ENCODE measurements at regions not wholly inside any gene's neighbourhood (a gene's known extent, or its start where the extent isn't known, plus 50 kb on each side); places are given as distances from the start of the nearest gene placed in this dataset.

GRCh38 chr10:123422261-123422660 is 243.9 kb upstream of the GPR26 start:
- no peak overlapping the region for H2AK5ac ChIP-seq (ENCODE audit: low read length, severe bottlenecking)
- peaks cover 0 to 8% of the 10 kb centered on the region in 2 experiments for H3K27me3 ChIP-seq (ENCODE audit: control insufficient read depth in 1 of 2, insufficient read depth in 1 of 2, low read length in 2 of 2)
- H3K9me3 ChIP-seq (ENCODE audit: control insufficient read depth, low read length) = no peaks in the 10 kb centered on the region
- H3K18ac ChIP-seq (ENCODE audit: low read depth in 1 of 2, low read length in 2 of 2) = no peak overlapping the region
- no peak overlapping the region for H4K8ac ChIP-seq (ENCODE audit: low read length)
- DNase-seq = no peak
- no peak overlapping the region for H2BK5ac ChIP-seq (ENCODE audit: low read depth, low read length, poor library complexity, severe bottlenecking)
- no peak overlapping the region for H3K23ac ChIP-seq (ENCODE audit: low read length in 2 of 2)
- H2AFZ ChIP-seq (ENCODE audit: low read depth, low read length) = no peak overlapping the region
- 71% methylated on average over 5 of the region's 5 CpGs for WGBS
- H3K27ac ChIP-seq (ENCODE audit: low read length, poor library complexity, severe bottlenecking) = no peak overlapping the region
- no peak overlapping the region for H2BK120ac ChIP-seq (ENCODE audit: low read depth, low read length)
- no peak overlapping the region for H2BK12ac ChIP-seq (ENCODE audit: low read length in 2 of 2)
- no peaks in the 10 kb centered on the region for H3K36me3 ChIP-seq (ENCODE audit: control insufficient read depth in 1 of 2, insufficient read depth in 2 of 2, low read depth in 1 of 2, low read length in 2 of 2)
- no peak overlapping the region for H3K4me2 ChIP-seq (ENCODE audit: low read length, poor library complexity, severe bottlenecking)
- no peak overlapping the region for H4K91ac ChIP-seq (ENCODE audit: low read length)
- H3K4me1 ChIP-seq (ENCODE audit: control insufficient read depth, insufficient read depth, low read depth, low read length) = no peaks in the 10 kb centered on the region
- no peak overlapping the region for H3K4me3 ChIP-seq (ENCODE audit: insufficient read depth in 1 of 2, low read depth in 1 of 2, low read length in 2 of 2)
- no peak overlapping the region for H3K14ac ChIP-seq (ENCODE audit: low read length in 2 of 2)
- H3K79me1 ChIP-seq (replicated peaks; ENCODE audit: low read length, poor library complexity, severe bottlenecking) = no peaks in the 10 kb centered on the region
- H3K9ac ChIP-seq (ENCODE audit: low read length) = no peak overlapping the region
- H2BK15ac ChIP-seq (ENCODE audit: low read depth, poor library complexity, severe bottlenecking) = no peak overlapping the region
- no peak overlapping the region for H3K4ac ChIP-seq (ENCODE audit: low read depth in 1 of 2, low read length in 2 of 2)

GRCh38 chr10:123424537-123424936 is 241.6 kb upstream of the GPR26 start:
- H3K9ac ChIP-seq (ENCODE audit: low read length) = no peak overlapping the region

GRCh38 chr10:123425680-123426079 is 240.5 kb upstream of the GPR26 start:
- no peak overlapping the region for H3K23ac ChIP-seq (ENCODE audit: low read length in 2 of 2)
- DNase-seq = no peak
- H3K79me1 ChIP-seq (replicated peaks; ENCODE audit: low read length, poor library complexity, severe bottlenecking) = no peaks in the 10 kb centered on the region
- H2BK15ac ChIP-seq (ENCODE audit: low read depth, poor library complexity, severe bottlenecking) = no peak overlapping the region
- H3K27ac ChIP-seq (ENCODE audit: low read length, poor library complexity, severe bottlenecking) = no peak overlapping the region
- H3K27me3 ChIP-seq (ENCODE audit: control insufficient read depth in 1 of 2, insufficient read depth in 1 of 2, low read length in 2 of 2) = peaks cover 0 to 33% of the 10 kb centered on the region in 2 experiments
- H3K9ac ChIP-seq (ENCODE audit: low read length) = no peak overlapping the region
- no peak overlapping the region for H2BK12ac ChIP-seq (ENCODE audit: low read length in 2 of 2)
- 82% methylated on average over 3 of the region's 6 CpGs for WGBS
- no peak overlapping the region for H2BK120ac ChIP-seq (ENCODE audit: low read depth, low read length)
- no peaks in the 10 kb centered on the region for H3K9me3 ChIP-seq (ENCODE audit: control insufficient read depth, low read length)
- no peak overlapping the region for H4K8ac ChIP-seq (ENCODE audit: low read length)
- no peak overlapping the region for H3K14ac ChIP-seq (ENCODE audit: low read length in 2 of 2)
- H2AK5ac ChIP-seq (ENCODE audit: low read length, severe bottlenecking) = no peak overlapping the region
- no peak overlapping the region for H3K18ac ChIP-seq (ENCODE audit: low read depth in 1 of 2, low read length in 2 of 2)
- no peak overlapping the region for H4K91ac ChIP-seq (ENCODE audit: low read length)
- H3K4me3 ChIP-seq (ENCODE audit: insufficient read depth in 1 of 2, low read depth in 1 of 2, low read length in 2 of 2) = no peak overlapping the region
- H2BK5ac ChIP-seq (ENCODE audit: low read depth, low read length, poor library complexity, severe bottlenecking) = no peak overlapping the region
- no peak overlapping the region for H3K4me2 ChIP-seq (ENCODE audit: low read length, poor library complexity, severe bottlenecking)
- no peaks in the 10 kb centered on the region for H3K36me3 ChIP-seq (ENCODE audit: control insufficient read depth in 1 of 2, insufficient read depth in 2 of 2, low read depth in 1 of 2, low read length in 2 of 2)
- no peaks in the 10 kb centered on the region for H3K4me1 ChIP-seq (ENCODE audit: control insufficient read depth, insufficient read depth, low read depth, low read length)
- no peak overlapping the region for H2AFZ ChIP-seq (ENCODE audit: low read depth, low read length)
- H3K4ac ChIP-seq (ENCODE audit: low read depth in 1 of 2, low read length in 2 of 2) = no peak overlapping the region

More at GRCh38 chr10:123424537-123424936, 241.6 kb upstream of the GPR26 start:
- Histone ChIP-seq H2BK5ac (ENCODE audit: low read depth, low read length, poor library complexity, severe bottlenecking) (no peak overlapping the region), H3K79me1 (replicated peaks; ENCODE audit: low read length, poor library complexity, severe bottlenecking) (no peaks in the 10 kb centered on the region), H3K18ac (ENCODE audit: low read depth in 1 of 2, low read length in 2 of 2) (no peak overlapping the region), H4K91ac (ENCODE audit: low read length) (no peak overlapping the region), H3K9me3 (ENCODE audit: control insufficient read depth, low read length) (no peaks in the 10 kb centered on the region), H3K27ac (ENCODE audit: low read length, poor library complexity, severe bottlenecking) (no peak overlapping the region), H3K36me3 (ENCODE audit: control insufficient read depth in 1 of 2, insufficient read depth in 2 of 2, low read depth in 1 of 2, low read length in 2 of 2) (no peaks in the 10 kb centered on the region), H2BK12ac (ENCODE audit: low read length in 2 of 2) (no peak overlapping the region), H3K4me1 (ENCODE audit: control insufficient read depth, insufficient read depth, low read depth, low read length) (no peaks in the 10 kb centered on the region), H4K8ac (ENCODE audit: low read length) (no peak overlapping the region), H2AK5ac (ENCODE audit: low read length, severe bottlenecking) (no peak overlapping the region), H2AFZ (ENCODE audit: low read depth, low read length) (no peak overlapping the region), H3K4me3 (ENCODE audit: insufficient read depth in 1 of 2, low read depth in 1 of 2, low read length in 2 of 2) (no peak overlapping the region), H2BK15ac (ENCODE audit: low read depth, poor library complexity, severe bottlenecking) (no peak overlapping the region), H2BK120ac (ENCODE audit: low read depth, low read length) (no peak overlapping the region), H3K27me3 (ENCODE audit: control insufficient read depth in 1 of 2, insufficient read depth in 1 of 2, low read length in 2 of 2) (peaks cover 0 to 30% of the 10 kb centered on the region in 2 experiments), H3K14ac (ENCODE audit: low read length in 2 of 2) (no peak overlapping the region), H3K4me2 (ENCODE audit: low read length, poor library complexity, severe bottlenecking) (no peak overlapping the region), H3K4ac (ENCODE audit: low read depth in 1 of 2, low read length in 2 of 2) (no peak overlapping the region), H3K23ac (ENCODE audit: low read length in 2 of 2) (no peak overlapping the region)
- 59% methylated on average over 2 of the region's 6 CpGs for WGBS
- no peak for DNase-seq

GRCh38 chr10:123427165-123427786 is 238.9 kb upstream of the GPR26 start:
- Histone ChIP-seq H2BK15ac (ENCODE audit: low read depth, poor library complexity, severe bottlenecking) (no peak overlapping the region), H3K4me1 (ENCODE audit: control insufficient read depth, insufficient read depth, low read depth, low read length) (no peaks in the 10 kb centered on the region), H2BK120ac (ENCODE audit: low read depth, low read length) (no peak overlapping the region), H2BK12ac (ENCODE audit: low read length in 2 of 2) (no peak overlapping the region), H3K9me3 (ENCODE audit: control insufficient read depth, low read length) (no peaks in the 10 kb centered on the region), H3K23ac (ENCODE audit: low read length in 2 of 2) (no peak overlapping the region), H2AFZ (ENCODE audit: low read depth, low read length) (no peak overlapping the region), H3K4me3 (ENCODE audit: insufficient read depth in 1 of 2, low read depth in 1 of 2, low read length in 2 of 2) (no peak overlapping the region), H3K79me1 (replicated peaks; ENCODE audit: low read length, poor library complexity, severe bottlenecking) (no peaks in the 10 kb centered on the region), H2BK5ac (ENCODE audit: low read depth, low read length, poor library complexity, severe bottlenecking) (no peak overlapping the region), H3K18ac (ENCODE audit: low read depth in 1 of 2, low read length in 2 of 2) (no peak overlapping the region), H4K91ac (ENCODE audit: low read length) (no peak overlapping the region), H3K4me2 (ENCODE audit: low read length, poor library complexity, severe bottlenecking) (no peak overlapping the region), H2AK5ac (ENCODE audit: low read length, severe bottlenecking) (no peak overlapping the region), H4K8ac (ENCODE audit: low read length) (no peak overlapping the region), H3K27me3 (ENCODE audit: control insufficient read depth in 1 of 2, insufficient read depth in 1 of 2, low read length in 2 of 2) (peaks cover 0 to 37% of the 10 kb centered on the region in 2 experiments), H3K36me3 (ENCODE audit: control insufficient read depth in 1 of 2, insufficient read depth in 2 of 2, low read depth in 1 of 2, low read length in 2 of 2) (no peaks in the 10 kb centered on the region), H3K9ac (ENCODE audit: low read length) (no peak overlapping the region), H3K4ac (ENCODE audit: low read depth in 1 of 2, low read length in 2 of 2) (no peak overlapping the region), H3K27ac (ENCODE audit: low read length, poor library complexity, severe bottlenecking) (no peak overlapping the region), H3K14ac (ENCODE audit: low read length in 2 of 2) (no peak overlapping the region)
- no peak for DNase-seq
- WGBS = 74% methylated on average over 14 of the region's 14 CpGs

All from mesenchymal stem cell (in vitro differentiated cells and primary cell).